ENCODE measurements at regions not wholly inside any gene's neighbourhood (a gene's known extent, or its start where the extent isn't known, plus 50 kb on each side); places are given as distances from the start of the nearest gene placed in this dataset.
A peak's percentile ranks its signal among the peaks of the same experiment; 100 is the strongest.

DNA sequence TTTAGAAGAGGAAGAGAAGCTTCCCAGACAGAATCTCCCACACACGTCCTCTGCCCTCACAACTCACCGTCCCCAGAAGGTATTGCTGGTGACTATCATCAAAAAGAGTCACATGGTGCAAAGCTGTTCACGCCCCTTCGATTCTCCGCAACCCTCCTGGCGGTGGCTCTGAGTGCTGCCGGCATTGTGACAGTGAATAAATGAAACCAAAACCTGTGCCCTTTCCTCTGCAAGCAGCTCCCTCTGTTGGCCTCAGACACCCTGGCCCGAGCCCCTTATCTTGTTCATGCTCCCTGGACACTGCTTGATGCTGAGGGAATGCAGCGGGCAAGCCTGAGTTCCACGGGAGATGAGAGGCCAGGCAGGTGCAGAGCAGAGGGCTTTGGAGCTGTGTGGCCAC, 510.3 kb downstream of the NPHP4 start:
- H3K9ac ChIP-seq, result no peak overlapping the region
- H3K36me3 ChIP-seq, result no peaks in the 10 kb centered on the region
- no peaks in the 10 kb centered on the region for H3K36me3 Mint-ChIP-seq
- H3K27ac ChIP-seq, result no peak overlapping the region
- no peaks in the 10 kb centered on the region for H3K4me1 ChIP-seq
- no peaks in the 10 kb centered on the region for H3K79me2 ChIP-seq (ENCODE audit: low read depth)
- H3K27me3 ChIP-seq, result no peaks in the 10 kb centered on the region
- peaks cover 15% of the 10 kb centered on the region for H3K4me1 Mint-ChIP-seq
- H2AFZ ChIP-seq (replicated peaks), result peak overlapping the region; percentile 42
- H3K9me3 Mint-ChIP-seq, result peaks cover 2% of the 10 kb centered on the region
- peaks cover 36% of the 10 kb centered on the region for H3K27me3 Mint-ChIP-seq (ENCODE audit: insufficient read depth, low read depth)
- H3K4me3 Mint-ChIP-seq, result no peak overlapping the region
- no peaks in the 10 kb centered on the region for H4K20me1 ChIP-seq (ENCODE audit: low read depth)
- no peak overlapping the region for H3K27ac Mint-ChIP-seq
- H3K9me3 ChIP-seq (ENCODE audit: low read depth), result no peaks in the 10 kb centered on the region
- TF ChIP-seq, protein P1, sequence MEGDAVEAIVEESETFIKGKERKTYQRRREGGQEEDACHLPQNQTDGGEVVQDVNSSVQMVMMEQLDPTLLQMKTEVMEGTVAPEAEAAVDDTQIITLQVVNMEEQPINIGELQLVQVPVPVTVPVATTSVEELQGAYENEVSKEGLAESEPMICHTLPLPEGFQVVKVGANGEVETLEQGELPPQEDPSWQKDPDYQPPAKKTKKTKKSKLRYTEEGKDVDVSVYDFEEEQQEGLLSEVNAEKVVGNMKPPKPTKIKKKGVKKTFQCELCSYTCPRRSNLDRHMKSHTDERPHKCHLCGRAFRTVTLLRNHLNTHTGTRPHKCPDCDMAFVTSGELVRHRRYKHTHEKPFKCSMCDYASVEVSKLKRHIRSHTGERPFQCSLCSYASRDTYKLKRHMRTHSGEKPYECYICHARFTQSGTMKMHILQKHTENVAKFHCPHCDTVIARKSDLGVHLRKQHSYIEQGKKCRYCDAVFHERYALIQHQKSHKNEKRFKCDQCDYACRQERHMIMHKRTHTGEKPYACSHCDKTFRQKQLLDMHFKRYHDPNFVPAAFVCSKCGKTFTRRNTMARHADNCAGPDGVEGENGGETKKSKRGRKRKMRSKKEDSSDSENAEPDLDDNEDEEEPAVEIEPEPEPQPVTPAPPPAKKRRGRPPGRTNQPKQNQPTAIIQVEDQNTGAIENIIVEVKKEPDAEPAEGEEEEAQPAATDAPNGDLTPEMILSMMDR (IDR thresholded peaks at IDR 0.05), result peak; percentile 70
- TF ChIP-seq EZH2 (IDR thresholded peaks at IDR 0.05), result no peak
- H3K4me2 ChIP-seq, result no peak overlapping the region
- DNase-seq (ENCODE audit: low spot score), result peak; percentile 76
- no peak overlapping the region for H3K4me3 ChIP-seq
- H3F3A ChIP-seq (ENCODE audit: low read depth), result no peaks in the 10 kb centered on the region

GRCh38 chr1:5480906-5481305, 511.3 kb downstream of the NPHP4 start:
- Mint-ChIP-seq H3K9me3 (peaks cover 2% of the 10 kb centered on the region), H3K36me3 (no peaks in the 10 kb centered on the region), H3K27me3 (ENCODE audit: insufficient read depth, low read depth) (peaks cover 36% of the 10 kb centered on the region), H3K4me1 (peaks cover 15% of the 10 kb centered on the region), H3K4me3 (no peak overlapping the region), H3K27ac (no peak overlapping the region)
- Histone ChIP-seq H3K27ac (no peak overlapping the region), H3K4me3 (no peak overlapping the region), H3F3A (ENCODE audit: low read depth) (no peaks in the 10 kb centered on the region), H3K4me1 (no peaks in the 10 kb centered on the region), H3K27me3 (no peaks in the 10 kb centered on the region), H3K4me2 (no peak overlapping the region), H3K79me2 (ENCODE audit: low read depth) (no peaks in the 10 kb centered on the region), H2AFZ (replicated peaks) (no peak overlapping the region), H4K20me1 (ENCODE audit: low read depth) (no peaks in the 10 kb centered on the region), H3K36me3 (no peaks in the 10 kb centered on the region), H3K9ac (no peak overlapping the region), H3K9me3 (ENCODE audit: low read depth) (no peaks in the 10 kb centered on the region)
- TF ChIP-seq EZH2phosphoT487 (IDR thresholded peaks at IDR 0.05), result no peak
- TF ChIP-seq, protein P1 (IDR thresholded peaks at IDR 0.05), result no peak
- no peak for TF ChIP-seq EZH2 (IDR thresholded peaks at IDR 0.05)
- no peak for DNase-seq (ENCODE audit: low spot score)

DNA sequence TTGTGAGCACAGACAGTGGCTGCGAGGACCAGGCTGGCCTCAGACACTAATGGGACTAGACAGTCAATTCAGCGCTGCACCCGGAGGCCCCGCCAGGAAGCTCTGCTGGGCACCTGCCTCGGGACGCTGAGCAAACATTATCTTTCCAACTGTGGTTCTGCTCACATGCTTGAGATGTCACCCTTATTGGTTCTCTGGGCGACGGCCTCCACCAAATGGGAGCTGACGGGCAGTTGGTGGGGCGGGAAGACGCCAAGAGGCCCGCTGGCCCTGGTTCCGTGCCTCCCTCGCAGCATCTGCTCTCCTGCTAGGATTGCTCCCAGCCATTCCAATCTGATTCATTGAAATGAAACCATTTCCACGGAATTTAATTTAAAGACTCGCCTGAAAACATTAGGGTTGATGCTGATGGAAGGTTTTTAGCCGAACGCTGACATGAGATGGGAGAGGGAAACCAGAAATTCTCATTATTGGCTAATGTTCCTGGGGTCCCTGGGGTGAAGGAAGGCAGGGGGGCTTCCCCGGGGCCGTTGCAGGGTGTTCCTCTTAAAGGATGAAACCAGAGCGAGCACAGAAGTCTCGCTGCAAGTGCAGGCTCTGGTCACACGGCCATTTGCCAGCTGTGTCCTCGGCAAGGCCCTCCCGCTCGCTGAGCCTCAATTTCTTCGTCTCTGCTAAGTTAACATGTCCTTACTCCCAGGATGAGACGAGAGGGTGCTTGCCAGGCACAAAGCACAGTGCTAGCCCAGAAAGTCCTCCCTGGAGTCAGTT, 512.2 kb downstream of the NPHP4 start:
- Histone ChIP-seq H3K9ac (no peak overlapping the region), H2AFZ (replicated peaks) (no peak overlapping the region), H3K4me1 (no peaks in the 10 kb centered on the region), H3K27me3 (no peaks in the 10 kb centered on the region), H4K20me1 (ENCODE audit: low read depth) (no peaks in the 10 kb centered on the region), H3K9me3 (ENCODE audit: low read depth) (no peaks in the 10 kb centered on the region), H3K36me3 (no peaks in the 10 kb centered on the region), H3K4me3 (no peak overlapping the region), H3F3A (ENCODE audit: low read depth) (no peaks in the 10 kb centered on the region), H3K27ac (no peak overlapping the region), H3K4me2 (no peak overlapping the region), H3K79me2 (ENCODE audit: low read depth) (no peaks in the 10 kb centered on the region)
- Mint-ChIP-seq H3K36me3 (no peaks in the 10 kb centered on the region), H3K9me3 (peaks cover 2% of the 10 kb centered on the region), H3K27me3 (ENCODE audit: insufficient read depth, low read depth) (peaks cover 28% of the 10 kb centered on the region), H3K4me1 (peaks cover 14% of the 10 kb centered on the region), H3K4me3 (no peak overlapping the region), H3K27ac (no peak overlapping the region)
- no peak for TF ChIP-seq EZH2phosphoT487 (IDR thresholded peaks at IDR 0.05)
- no peak for TF ChIP-seq EZH2 (IDR thresholded peaks at IDR 0.05)
- TF ChIP-seq, protein P1 (IDR thresholded peaks at IDR 0.05), result no peak
- no peak for DNase-seq (ENCODE audit: low spot score)

Data from neural progenitor cell (in vitro differentiated cells).